ENCODE measurements at regions not wholly inside any gene's neighbourhood (a gene's known extent, or its start where the extent isn't known, plus 50 kb on each side); places are given as distances from the start of the nearest gene placed in this dataset.

DNA sequence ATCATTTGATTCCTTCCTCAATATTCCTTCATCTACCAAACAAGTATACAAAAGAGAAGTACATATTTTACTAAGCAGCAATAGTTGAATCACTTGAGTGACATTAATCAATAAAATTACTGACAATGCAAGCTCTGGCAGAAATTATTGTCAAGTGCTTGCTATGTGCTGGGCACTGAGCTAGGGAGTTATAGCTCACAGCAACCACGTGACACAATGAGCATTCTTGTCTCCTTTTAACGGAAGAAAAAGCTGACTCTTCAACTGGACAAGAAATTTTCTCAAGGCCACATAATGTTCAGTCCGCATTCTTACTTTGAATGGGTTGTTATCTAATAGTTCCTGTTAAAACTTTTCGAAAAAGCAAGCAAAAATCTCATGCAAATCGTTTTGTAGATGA is 500.1 kb downstream of the PYDC2 start:
- no peaks in the 10 kb centered on the region for H3K36me3 ChIP-seq
- DNase-seq (ENCODE audit: extremely low spot score in 2 of 2): no peak
- no peak overlapping the region for H3K4me3 ChIP-seq
- intact Hi-C loops (cut with DNase I): no loop called here
- H3K27me3 ChIP-seq: no peaks in the 10 kb centered on the region
- no peak overlapping the region for H3K27ac ChIP-seq
- no peaks in the 10 kb centered on the region for H3K9me3 ChIP-seq
- TF ChIP-seq CTCF (IDR thresholded peaks at IDR 0.05) (no peak), POLR2A (IDR thresholded peaks at IDR 0.05) (no peak), POLR2AphosphoS5 (IDR thresholded peaks at IDR 0.05; ENCODE audit: insufficient read depth in 1 of 2, low read depth in 1 of 2) (no peak)
- H3K4me1 ChIP-seq: no peaks in the 10 kb centered on the region

DNA sequence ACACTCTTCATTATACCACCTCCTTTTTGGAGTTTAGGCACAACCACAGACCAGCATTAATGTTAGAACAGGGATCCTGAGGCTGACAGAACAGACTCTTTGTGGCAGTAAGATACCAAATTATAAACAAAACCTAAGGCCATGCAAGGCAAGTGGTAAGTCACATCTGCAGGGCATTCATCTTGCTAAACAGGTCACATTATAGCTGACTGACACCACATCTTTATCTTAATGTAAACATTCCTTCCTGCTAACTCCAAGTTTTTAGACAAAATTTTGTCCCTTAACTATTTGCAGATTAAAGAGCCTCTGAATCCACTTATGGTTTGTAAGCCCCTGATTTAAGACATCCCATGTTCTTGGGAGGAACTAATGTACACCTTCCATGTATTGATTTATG is 500.6 kb downstream of the PYDC2 start:
- no peak for TF ChIP-seq POLR2A (IDR thresholded peaks at IDR 0.05)
- TF ChIP-seq CTCF (IDR thresholded peaks at IDR 0.05): no peak
- TF ChIP-seq POLR2AphosphoS5 (IDR thresholded peaks at IDR 0.05; ENCODE audit: insufficient read depth in 1 of 2, low read depth in 1 of 2): no peak
- no peak overlapping the region for H3K4me3 ChIP-seq
- intact Hi-C loops (cut with DNase I): no loop called here

GRCh38 chr3:191962324-191962723 is 501.4 kb downstream of the PYDC2 start:
- no peaks in the 10 kb centered on the region for H3K9me3 ChIP-seq
- no peaks in the 10 kb centered on the region for H3K27me3 ChIP-seq
- intact Hi-C loops (cut with DNase I): no loop called here
- H3K27ac ChIP-seq: no peak overlapping the region
- no peak overlapping the region for H3K4me3 ChIP-seq
- TF ChIP-seq POLR2AphosphoS5 (IDR thresholded peaks at IDR 0.05; ENCODE audit: insufficient read depth in 1 of 2, low read depth in 1 of 2) (no peak), CTCF (IDR thresholded peaks at IDR 0.05) (no peak), POLR2A (IDR thresholded peaks at IDR 0.05) (no peak)
- H3K36me3 ChIP-seq: no peaks in the 10 kb centered on the region
- no peak for DNase-seq (ENCODE audit: extremely low spot score in 2 of 2)
- no peaks in the 10 kb centered on the region for H3K4me1 ChIP-seq

More for the DNA sequence above, 500.6 kb downstream of the PYDC2 start:
- no peak for DNase-seq (ENCODE audit: extremely low spot score in 2 of 2)
- Histone ChIP-seq H3K36me3 (no peaks in the 10 kb centered on the region), H3K4me1 (no peaks in the 10 kb centered on the region), H3K9me3 (no peaks in the 10 kb centered on the region), H3K27me3 (no peaks in the 10 kb centered on the region), H3K27ac (no peak overlapping the region)

GRCh38 chr3:191963182-191963581 is 502.2 kb downstream of the PYDC2 start:
- Histone ChIP-seq H3K27ac (no peak overlapping the region), H3K36me3 (no peaks in the 10 kb centered on the region), H3K9me3 (no peaks in the 10 kb centered on the region), H3K4me3 (no peak overlapping the region), H3K27me3 (no peaks in the 10 kb centered on the region), H3K4me1 (no peaks in the 10 kb centered on the region)
- no peak for DNase-seq (ENCODE audit: extremely low spot score in 2 of 2)
- intact Hi-C loops (cut with DNase I): no loop called here
- TF ChIP-seq POLR2AphosphoS5 (IDR thresholded peaks at IDR 0.05; ENCODE audit: insufficient read depth in 1 of 2, low read depth in 1 of 2) (no peak), POLR2A (IDR thresholded peaks at IDR 0.05) (no peak), CTCF (IDR thresholded peaks at IDR 0.05) (no peak)

- no peak overlapping the region for H3K4me3 ChIP-seq
- no peaks in the 10 kb centered on the region for H3K36me3 ChIP-seq
- DNase-seq (ENCODE audit: extremely low spot score in 2 of 2): no peak
- TF ChIP-seq POLR2AphosphoS5 (IDR thresholded peaks at IDR 0.05; ENCODE audit: insufficient read depth in 1 of 2, low read depth in 1 of 2) (no peak), CTCF (IDR thresholded peaks at IDR 0.05) (no peak), POLR2A (IDR thresholded peaks at IDR 0.05) (no peak)
- no peaks in the 10 kb centered on the region for H3K9me3 ChIP-seq
- H3K27me3 ChIP-seq: no peaks in the 10 kb centered on the region
- no peaks in the 10 kb centered on the region for H3K4me1 ChIP-seq
- no peak overlapping the region for H3K27ac ChIP-seq
- intact Hi-C loops (cut with DNase I): no loop called here
These were observed 505.6 kb downstream of the PYDC2 start for GRCh38 chr3:191966556-191966955.

Measured in vagina (tissue), 2 donors.